ENCODE measurements at regions not wholly inside any gene's neighbourhood (a gene's known extent, or its start where the extent isn't known, plus 50 kb on each side); places are given as distances from the start of the nearest gene placed in this dataset.

GRCh38 chr6:113171882-113172281 lies 685.3 kb upstream of the MARCKS start:
- H3K9me3 ChIP-seq: no peaks in the 10 kb centered on the region
- DNase-seq (ENCODE audit: low read depth in 1 of 2, low spot score in 1 of 2) (no peak), ATAC-seq (no peak), FAIRE-seq (no peak)
- no peak overlapping the region for H3K4me3 ChIP-seq
- TF ChIP-seq NPAS2 (CRISPR knock-in tag; IDR thresholded peaks at IDR 0.05; ENCODE audit: borderline replicate concordance): no peak
- no peak for TF ChIP-seq CHD4 (IDR thresholded peaks at IDR 0.05; ENCODE audit: borderline replicate concordance)
- TF ChIP-seq JUNB (IDR thresholded peaks at IDR 0.05): no peak
- H3K4me1 ChIP-seq: no peaks in the 10 kb centered on the region
- H3K4me2 ChIP-seq: no peak overlapping the region
- WGBS (ENCODE audit: missing lambda C conversion rate): 60% methylated on average over 3 of the region's 3 CpGs
- H3K27ac ChIP-seq: no peak overlapping the region
- CTCF ChIA-PET: no interaction called here
- POLR2A ChIA-PET: no interaction called here

GRCh38 chr6:113172531-113172966 lies 684.6 kb upstream of the MARCKS start:
- no peak for ATAC-seq
- TF ChIP-seq RCOR1 (IDR thresholded peaks at IDR 0.05; ENCODE audit: low read depth, low read length) (no peak), CBX8 (IDR thresholded peaks at IDR 0.05) (no peak), GATA3 (IDR thresholded peaks at IDR 0.05; ENCODE audit: borderline replicate concordance) (no peak), TFCP2L1 (CRISPR knock-in tag; IDR thresholded peaks at IDR 0.05) (no peak), NPAS2 (CRISPR knock-in tag; IDR thresholded peaks at IDR 0.05; ENCODE audit: borderline replicate concordance) (no peak), MYC (IDR thresholded peaks at IDR 0.05; ENCODE audit: borderline replicate concordance, low read length) (no peak)
- TF ChIP-seq, protein P1, sequence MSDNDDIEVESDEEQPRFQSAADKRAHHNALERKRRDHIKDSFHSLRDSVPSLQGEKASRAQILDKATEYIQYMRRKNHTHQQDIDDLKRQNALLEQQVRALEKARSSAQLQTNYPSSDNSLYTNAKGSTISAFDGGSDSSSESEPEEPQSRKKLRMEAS (IDR thresholded peaks at IDR 0.05): no peak
- no peaks in the 10 kb centered on the region for H3K4me1 ChIP-seq
- no peak overlapping the region for H3K4me2 ChIP-seq
- CTCF ChIA-PET: interaction anchor here (0.7 kb wide), 1 partner anchor 604 kb away, joined by 3 read pairs; no protein-coding TSS in a partner anchor
- 57% methylated on average over 2 of the region's 2 CpGs for WGBS (ENCODE audit: missing lambda C conversion rate)
- no peak overlapping the region for H3K27ac ChIP-seq
- POLR2A ChIA-PET: no interaction called here
- no peak for FAIRE-seq
- H3K4me3 ChIP-seq: no peak overlapping the region
- no peak for DNase-seq (ENCODE audit: low read depth in 1 of 2, low spot score in 1 of 2)
- no peaks in the 10 kb centered on the region for H3K9me3 ChIP-seq

- ATAC-seq: no peak
- H3K4me1 ChIP-seq: peaks cover 8% of the 10 kb centered on the region; the same call in 2 of the 3 replicates
- FAIRE-seq: no peak
- no peak for DNase-seq (ENCODE audit: low read depth in 1 of 2, low spot score in 1 of 2)
- TF ChIP-seq RFX5 (IDR thresholded peaks at IDR 0.05) (no peak), POLR2AphosphoS2 (conservative IDR thresholded peaks at IDR 0.05; ENCODE audit: low read length) (no peak), NPAS2 (CRISPR knock-in tag; IDR thresholded peaks at IDR 0.05; ENCODE audit: borderline replicate concordance) (no peak), MYC (IDR thresholded peaks at IDR 0.05; ENCODE audit: borderline replicate concordance, low read length) (no peak), RCOR1 (IDR thresholded peaks at IDR 0.05; ENCODE audit: low read depth, low read length) (no peak), TP53 (CRISPR knock-in tag; IDR thresholded peaks at IDR 0.05) (no peak), E2F6 (IDR thresholded peaks at IDR 0.05; ENCODE audit: borderline replicate concordance, low read depth) (no peak), CHD2 (IDR thresholded peaks at IDR 0.05; ENCODE audit: low read length, partially characterized antibody) (no peak), RAD21 (conservative IDR thresholded peaks at IDR 0.05 in 1 of 2, IDR thresholded peaks at IDR 0.05 in 1 of 2) (no peak), ZSCAN20 (CRISPR knock-in tag; IDR thresholded peaks at IDR 0.05) (no peak), ZC3H11A (IDR thresholded peaks at IDR 0.05) (no peak), CBX2 (IDR thresholded peaks at IDR 0.05; ENCODE audit: borderline replicate concordance, low read depth) (no peak), ATOH8 (CRISPR knock-in tag; IDR thresholded peaks at IDR 0.05; ENCODE audit: low read depth) (no peak), EHF (CRISPR knock-in tag; IDR thresholded peaks at IDR 0.05) (no peak), GATA3 (IDR thresholded peaks at IDR 0.05; ENCODE audit: borderline replicate concordance) (no peak), EP300 (IDR thresholded peaks at IDR 0.05) (no peak), CTCF (IDR thresholded peaks at IDR 0.05) (no peak), FOXS1 (CRISPR knock-in tag; IDR thresholded peaks at IDR 0.05) (no peak)
- TF ChIP-seq, protein P2, sequence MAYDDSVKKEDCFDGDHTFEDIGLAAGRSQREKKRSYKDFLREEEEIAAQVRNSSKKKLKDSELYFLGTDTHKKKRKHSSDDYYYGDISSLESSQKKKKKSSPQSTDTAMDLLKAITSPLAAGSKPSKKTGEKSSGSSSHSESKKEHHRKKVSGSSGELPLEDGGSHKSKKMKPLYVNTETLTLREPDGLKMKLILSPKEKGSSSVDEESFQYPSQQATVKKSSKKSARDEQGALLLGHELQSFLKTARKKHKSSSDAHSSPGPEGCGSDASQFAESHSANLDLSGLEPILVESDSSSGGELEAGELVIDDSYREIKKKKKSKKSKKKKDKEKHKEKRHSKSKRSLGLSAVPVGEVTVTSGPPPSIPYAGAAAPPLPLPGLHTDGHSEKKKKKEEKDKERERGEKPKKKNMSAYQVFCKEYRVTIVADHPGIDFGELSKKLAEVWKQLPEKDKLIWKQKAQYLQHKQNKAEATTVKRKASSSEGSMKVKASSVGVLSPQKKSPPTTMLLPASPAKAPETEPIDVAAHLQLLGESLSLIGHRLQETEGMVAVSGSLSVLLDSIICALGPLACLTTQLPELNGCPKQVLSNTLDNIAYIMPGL (CRISPR knock-in tag; IDR thresholded peaks at IDR 0.05; ENCODE audit: borderline replicate concordance): no peak
- POLR2A ChIA-PET: no interaction called here
- no peak overlapping the region for H3K4me2 ChIP-seq
- H3K9me3 ChIP-seq: no peaks in the 10 kb centered on the region
- no peak overlapping the region for H3K27ac ChIP-seq
- no peak overlapping the region for H3K4me3 ChIP-seq
- CTCF ChIA-PET: no interaction called here
Observed at GRCh38 chr6:113178349-113178748, 678.8 kb upstream of the MARCKS start.

Data from A549 (cell line).